ENCODE measurements at regions not wholly inside any gene's neighbourhood (a gene's known extent, or its start where the extent isn't known, plus 50 kb on each side); places are given as distances from the start of the nearest gene placed in this dataset.

GRCh38 chr13:99892866-99893504 lies 78.6 kb downstream of the ZIC5 start:
- no peak for DNase-seq (ENCODE audit: low read depth)

- no peak for DNase-seq (ENCODE audit: low read depth)
Observed at GRCh38 chr13:99892196-99892613, 79.4 kb downstream of the ZIC5 start.

GRCh38 chr13:99886706-99887105 lies 84.9 kb downstream of the ZIC5 start:
- DNase-seq (ENCODE audit: low read depth), result no peak

GRCh38 chr13:99884913-99885312 lies 86.7 kb downstream of the ZIC5 start:
- no peak for DNase-seq (ENCODE audit: low read depth)

GRCh38 chr13:99883805-99884204 lies 87.8 kb downstream of the ZIC5 start:
- no peak for DNase-seq (ENCODE audit: low read depth)

- no peak for DNase-seq (ENCODE audit: low read depth)
Observed at GRCh38 chr13:99878921-99879610, 92.5 kb downstream of the ZIC5 start.

- DNase-seq (ENCODE audit: low read depth), result no peak
Observed at GRCh38 chr13:99876651-99877050, 94.9 kb downstream of the ZIC5 start.

- no peak for DNase-seq (ENCODE audit: low read depth)
Observed at GRCh38 chr13:99875391-99875790, 96.2 kb downstream of the ZIC5 start.

- no peak for DNase-seq (ENCODE audit: low read depth)
Observed at GRCh38 chr13:99873832-99874430, 97.6 kb downstream of the ZIC5 start.

- no peak for DNase-seq (ENCODE audit: low read depth)
Observed at GRCh38 chr13:99873141-99873540, 98.4 kb downstream of the ZIC5 start.

GRCh38 chr13:99871249-99871898 lies 100.2 kb downstream of the ZIC5 start:
- no peak for DNase-seq (ENCODE audit: low read depth)

GRCh38 chr13:99870541-99870940 lies 101.0 kb downstream of the ZIC5 start:
- no peak for DNase-seq (ENCODE audit: low read depth)

- DNase-seq (ENCODE audit: low read depth), result no peak
Observed at GRCh38 chr13:99869830-99870229, 101.7 kb downstream of the ZIC5 start.

- DNase-seq (ENCODE audit: low read depth), result no peak
Observed at GRCh38 chr13:99868767-99869166, 102.8 kb downstream of the ZIC5 start.

GRCh38 chr13:99867535-99868257 lies 103.9 kb downstream of the ZIC5 start:
- no peak for DNase-seq (ENCODE audit: low read depth)

GRCh38 chr13:99866781-99867180 lies 104.8 kb downstream of the ZIC5 start:
- no peak for DNase-seq (ENCODE audit: low read depth)

- DNase-seq (ENCODE audit: low read depth), result no peak
Observed at GRCh38 chr13:99865420-99865930, 106.1 kb downstream of the ZIC5 start.

- DNase-seq (ENCODE audit: low read depth), result no peak
Observed at GRCh38 chr13:99864627-99864990, 107.0 kb downstream of the ZIC5 start.

GRCh38 chr13:99863789-99864626 lies 107.6 kb downstream of the ZIC5 start:
- no peak for DNase-seq (ENCODE audit: low read depth)

GRCh38 chr13:99862244-99862643 lies 109.3 kb downstream of the ZIC5 start:
- DNase-seq (ENCODE audit: low read depth), result no peak

GRCh38 chr13:99861771-99862170 lies 109.8 kb downstream of the ZIC5 start:
- DNase-seq (ENCODE audit: low read depth), result no peak

Data from stimulated activated CD8-positive, alpha-beta memory T cell treated with anti-CD3 and anti-CD28 coated beads, Interleukin-12 subunit alpha, Interleukin-12 subunit beta, amount 100 ng/mL, for 1 hour (primary cell).